Natural killer cell (primary cell): ENCODE measurements at regions not wholly inside any gene's neighbourhood (a gene's known extent, or its start where the extent isn't known, plus 50 kb on each side); places are given as distances from the start of the nearest gene placed in this dataset.

ENCODE experiments used
- ATAC-seq, 3 donors: fragments of 150-1000 bp in 2 of 3; fragments of 200-7000 bp in 1 of 3; cut with Tn5 transposase; 1 replicate in 1 of 3; 2 replicates in 2 of 3; pipeline ENCODE4 v1.10.0; 2021; ENCODE audit warnings: mild to moderate bottlenecking in 2 of 3, moderate library complexity in 2 of 3
- DNase-seq, 2 donors: peaks; one replicate each; pipeline versions ENCODE4 v3.0.0 to v3.0.0-alpha.2; 2013 to 2021; ENCODE audit warnings: mixed read lengths in 1 of 2
- H3K27ac ChIP-seq: one replicate; pipeline ENCODE4 v1.5.1; 2013; ENCODE audit warnings: mild to moderate bottlenecking, low read length
- H3K27me3 ChIP-seq: one replicate; pipeline ENCODE4 v1.6.1; 2013; ENCODE audit warnings: low read length; ENCODE audit not compliant: control insufficient read depth, insufficient read depth
- H3K36me3 ChIP-seq: one replicate; pipeline ENCODE4 v1.6.1; 2013; ENCODE audit warnings: low read length; ENCODE audit not compliant: control insufficient read depth, insufficient read depth
- H3K4me1 ChIP-seq: one replicate; pipeline ENCODE4 v1.6.1; 2013; ENCODE audit warnings: low read length; ENCODE audit not compliant: control insufficient read depth, insufficient read depth
- H3K4me3 ChIP-seq: one replicate; pipeline ENCODE4 v1.5.1; 2013; ENCODE audit warnings: low read length
- H3K9me3 ChIP-seq: one replicate; pipeline ENCODE4 v1.6.1; 2013; ENCODE audit warnings: low read length; ENCODE audit not compliant: control insufficient read depth, insufficient read depth
- H3K27ac Mint-ChIP-seq, 2 donors: one replicate each; pipeline ENCODE4 v1.8.0; 2022; ENCODE audit warnings: mild to moderate bottlenecking in 2 of 2, mixed read lengths in 2 of 2, moderate library complexity in 1 of 2
- H3K27me3 Mint-ChIP-seq, 2 donors: one replicate each; pipeline ENCODE4 v1.8.0; 2022; ENCODE audit warnings: low read depth in 2 of 2, mixed read lengths in 2 of 2
- H3K36me3 Mint-ChIP-seq: one replicate; pipeline ENCODE4 v1.8.0; 2022; ENCODE audit warnings: mixed read lengths
- H3K4me1 Mint-ChIP-seq, 2 donors: one replicate each; pipeline ENCODE4 v1.8.0; 2022; ENCODE audit warnings: mixed read lengths in 2 of 2
- H3K4me3 Mint-ChIP-seq: one replicate; pipeline ENCODE4 v1.8.0; 2022; ENCODE audit warnings: mild to moderate bottlenecking, moderate library complexity, mixed read lengths
- H3K9me3 Mint-ChIP-seq, 2 donors: one replicate each; pipeline ENCODE4 v1.8.0; 2022; ENCODE audit warnings: mixed read lengths in 2 of 2
- CTCF ChIP-seq: fragments of 200-600 bp; IDR thresholded peaks from one replicate; pipeline ENCODE4 v1.8.0; 2022; ENCODE audit warnings: antibody characterized with exemption
- WGBS: methylation state at CpG from one replicate; pipeline ENCODE4 v1.1.7; 2013; ENCODE audit warnings: missing lambda C conversion rate; ENCODE audit not compliant: insufficient coverage; 5-methylcytosine and 5-hydroxymethylcytosine counted together
- intact Hi-C: fragments of 100-400 bp; cut with micrococcal nuclease; formaldehyde crosslinking; loops from one replicate; pipeline ENCODE4 v1.14.2; 2022

GRCh38 chr1:30290581-30290980 lies 432.8 kb downstream of the MATN1 start:
- Mint-ChIP-seq H3K4me3 (no peak overlapping the region), H3K27ac (no peak overlapping the region), H3K27me3 (peaks cover 17 to 61% of the 10 kb centered on the region in 2 donors), H3K36me3 (no peaks in the 10 kb centered on the region), H3K9me3 (no peaks in the 10 kb centered on the region), H3K4me1 (no peaks in the 10 kb centered on the region)
- ATAC-seq (no peak), DNase-seq (no peak)
- Histone ChIP-seq H3K27me3 (no peaks in the 10 kb centered on the region), H3K36me3 (no peaks in the 10 kb centered on the region), H3K27ac (no peak overlapping the region), H3K4me1 (no peaks in the 10 kb centered on the region), H3K9me3 (no peaks in the 10 kb centered on the region), H3K4me3 (no peak overlapping the region)
- intact Hi-C loops = no loop called here
- no peak for TF ChIP-seq CTCF
- 100% methylated on average over 1 of the region's 1 CpG for WGBS

GRCh38 chr1:30287976-30288375 lies 435.4 kb downstream of the MATN1 start:
- H3K9me3 ChIP-seq = peaks cover 14% of the 10 kb centered on the region
- H3K27me3 Mint-ChIP-seq = peaks cover 14 to 41% of the 10 kb centered on the region in 2 donors
- no peak overlapping the region for H3K27ac ChIP-seq
- H3K36me3 Mint-ChIP-seq = no peaks in the 10 kb centered on the region
- DNase-seq = no peak
- H3K4me3 Mint-ChIP-seq = no peak overlapping the region
- no peak overlapping the region for H3K27ac Mint-ChIP-seq
- no peak for TF ChIP-seq CTCF
- intact Hi-C loops = no loop called here
- H3K36me3 ChIP-seq = no peaks in the 10 kb centered on the region
- ATAC-seq = no peak
- peaks cover 16 to 21% of the 10 kb centered on the region in 2 donors for H3K4me1 Mint-ChIP-seq
- H3K4me1 ChIP-seq = peaks cover 16% of the 10 kb centered on the region
- 91% methylated on average over 7 of the region's 8 CpGs for WGBS
- H3K27me3 ChIP-seq = no peaks in the 10 kb centered on the region
- H3K9me3 Mint-ChIP-seq = peaks cover 3 to 4% of the 10 kb centered on the region in 2 donors
- H3K4me3 ChIP-seq = no peak overlapping the region

- Mint-ChIP-seq H3K36me3 (no peaks in the 10 kb centered on the region), H3K4me3 (no peak overlapping the region), H3K9me3 (peaks cover 3 to 4% of the 10 kb centered on the region in 2 donors), H3K27ac (no peak overlapping the region), H3K27me3 (peaks cover 14 to 38% of the 10 kb centered on the region in 2 donors), H3K4me1 (peaks cover 24 to 29% of the 10 kb centered on the region in 2 donors)
- DNase-seq (no peak), ATAC-seq (no peak)
- TF ChIP-seq CTCF = no peak
- 65% methylated on average over 6 of the region's 6 CpGs for WGBS
- H3K27ac ChIP-seq = no peak overlapping the region
- peaks cover 14% of the 10 kb centered on the region for H3K9me3 ChIP-seq
- no peaks in the 10 kb centered on the region for H3K36me3 ChIP-seq
- intact Hi-C loops = no loop called here
- peaks cover 21% of the 10 kb centered on the region for H3K4me1 ChIP-seq
- H3K4me3 ChIP-seq = no peak overlapping the region
- H3K27me3 ChIP-seq = no peaks in the 10 kb centered on the region
These were observed 436.2 kb downstream of the MATN1 start for GRCh38 chr1:30286988-30287839.
